ENCODE measurements at regions not wholly inside any gene's neighbourhood (a gene's known extent, or its start where the extent isn't known, plus 50 kb on each side); places are given as distances from the start of the nearest gene placed in this dataset.
"Not testable (repeated sequence)": the region's sequence is repeated elsewhere in the genome, so short reads cannot be mapped to it uniquely, and the experiment has no call there.

- TF ChIP-seq CTCF (IDR thresholded peaks at IDR 0.05; ENCODE audit: low read depth, low read length, poor library complexity, severe bottlenecking); EZH2phosphoT487 (IDR thresholded peaks at IDR 0.05; ENCODE audit: borderline replicate concordance, low read length): not testable (repeated sequence)
Observed at GRCh38 chr1:244300029-244300375, 151.7 kb downstream of the ADSS2 start.
